ENCODE measurements at regions not wholly inside any gene's neighbourhood (a gene's known extent, or its start where the extent isn't known, plus 50 kb on each side); places are given as distances from the start of the nearest gene placed in this dataset.
A peak's percentile ranks its signal among the peaks of the same experiment; 100 is the strongest.
"Not testable (repeated sequence)": the region's sequence is repeated elsewhere in the genome, so short reads cannot be mapped to it uniquely, and the experiment has no call there.

- ATAC-seq (replicated peaks in 6 of 8) = peak in 5 of 8 experiments; percentile 54 to 82 (median 62)
- no CpG with 5 or more reads among the region's 7 CpGs for WGBS, 10 experiments
- H3K27ac ChIP-seq; H3K4me3 ChIP-seq; in situ Hi-C loops (cut with MboI; ENCODE audit: low pct_unique_long_range_greater_than_20kb in 2 of 9, low sequenced_read_pairs in 9 of 9, unreplicated experiment in 9 of 9); H3K4me1 ChIP-seq (replicated peaks in 1 of 2): not testable (repeated sequence)
Measured at GRCh38 chrX:141520750-141521149, 63.8 kb downstream of the SPANXA1 start.

GRCh38 chrX:141475788-141476187 is 108.8 kb downstream of the SPANXA1 start:
- in situ Hi-C loops (cut with MboI; ENCODE audit: low pct_unique_long_range_greater_than_20kb in 2 of 9, low sequenced_read_pairs in 9 of 9, unreplicated experiment in 9 of 9); H3K4me1 ChIP-seq (replicated peaks in 1 of 2); H3K4me3 ChIP-seq; H3K27ac ChIP-seq: not testable (repeated sequence)
- ATAC-seq (replicated peaks in 6 of 8) = peak in 3 of 8 experiments; percentile 43 to 82 (median 64)
- no CpG with 5 or more reads among the region's 6 CpGs for WGBS, 10 experiments

- WGBS, 10 experiments = 0 to 58% methylated on average over 2 to 3 of the region's 4 CpGs; no CpG with 5 or more reads in 8 of the 10 experiments
- Histone ChIP-seq H3K4me3 (no peak overlapping the region), H3K4me1 (replicated peaks in 1 of 2) (no peaks in the 10 kb centered on the region), H3K27ac (no peak overlapping the region)
- in situ Hi-C loops (cut with MboI; ENCODE audit: low pct_unique_long_range_greater_than_20kb in 2 of 9, low sequenced_read_pairs in 9 of 9, unreplicated experiment in 9 of 9) = no loop called here
- no peak for ATAC-seq (replicated peaks in 6 of 8)
Measured at GRCh38 chrX:141469469-141469868, 115.1 kb downstream of the SPANXA1 start.

- in situ Hi-C loops (cut with MboI; ENCODE audit: low pct_unique_long_range_greater_than_20kb in 2 of 9, low sequenced_read_pairs in 9 of 9, unreplicated experiment in 9 of 9) = no loop called here
Measured at GRCh38 chrX:141468940-141469339, 115.6 kb downstream of the SPANXA1 start.

GRCh38 chrX:141467442-141467841 is 117.1 kb downstream of the SPANXA1 start:
- Histone ChIP-seq H3K4me3 (no peak overlapping the region), H3K4me1 (replicated peaks in 1 of 2) (no peaks in the 10 kb centered on the region), H3K27ac (no peak overlapping the region)
- 10 to 100% (median 79%) methylated on average over 1 to 4 of the region's 4 CpGs; no CpG with 5 or more reads in 5 of the 10 experiments for WGBS, 10 experiments
- in situ Hi-C loops (cut with MboI; ENCODE audit: low pct_unique_long_range_greater_than_20kb in 2 of 9, low sequenced_read_pairs in 9 of 9, unreplicated experiment in 9 of 9) = no loop called here
- ATAC-seq (replicated peaks in 6 of 8) = no peak

More at GRCh38 chrX:141468940-141469339, 115.6 kb downstream of the SPANXA1 start:
- Histone ChIP-seq H3K27ac (no peak overlapping the region), H3K4me3 (no peak overlapping the region), H3K4me1 (replicated peaks in 1 of 2) (no peaks in the 10 kb centered on the region)
- 0 to 44% (median 18%) methylated on average over 1 of the region's 1 CpG; no CpG with 5 or more reads in 6 of the 10 experiments for WGBS, 10 experiments
- no peak for ATAC-seq (replicated peaks in 6 of 8)

GRCh38 chrX:141455103-141455502 is 129.4 kb downstream of the SPANXA1 start:
- ATAC-seq (replicated peaks in 6 of 8) = no peak
- Histone ChIP-seq H3K4me1 (replicated peaks in 1 of 2) (no peaks in the 10 kb centered on the region), H3K27ac (no peak overlapping the region), H3K4me3 (no peak overlapping the region)
- WGBS, 10 experiments = 80 to 100% (median 96%) methylated on average over 1 to 2 of the region's 2 CpGs; no CpG with 5 or more reads in 4 of the 10 experiments
- in situ Hi-C loops (cut with MboI; ENCODE audit: low pct_unique_long_range_greater_than_20kb in 2 of 9, low sequenced_read_pairs in 9 of 9, unreplicated experiment in 9 of 9) = no loop called here

GRCh38 chrX:141443922-141444321 is 140.6 kb downstream of the SPANXA1 start:
- Histone ChIP-seq H3K4me1 (replicated peaks in 1 of 2) (no peaks in the 10 kb centered on the region), H3K27ac (no peak overlapping the region), H3K4me3 (no peak overlapping the region)
- 3 to 97% (median 72%) methylated on average over 1 to 2 of the region's 2 CpGs; no CpG with 5 or more reads in 3 of the 10 experiments for WGBS, 10 experiments
- in situ Hi-C loops (cut with MboI; ENCODE audit: low pct_unique_long_range_greater_than_20kb in 2 of 9, low sequenced_read_pairs in 9 of 9, unreplicated experiment in 9 of 9) = no loop called here
- no peak for ATAC-seq (replicated peaks in 6 of 8)

- no peak overlapping the region for H3K4me3 ChIP-seq
- no peak overlapping the region for H3K27ac ChIP-seq
- ATAC-seq (replicated peaks in 6 of 8) = no peak
- WGBS, 10 experiments = 0 to 100% (median 50%) methylated on average over 1 of the region's 1 CpG; no CpG with 5 or more reads in 5 of the 10 experiments
- H3K4me1 ChIP-seq (replicated peaks in 1 of 2) = no peaks in the 10 kb centered on the region
- in situ Hi-C loops (cut with MboI; ENCODE audit: low pct_unique_long_range_greater_than_20kb in 2 of 9, low sequenced_read_pairs in 9 of 9, unreplicated experiment in 9 of 9) = no loop called here
Measured at GRCh38 chrX:141439651-141440050, 144.9 kb downstream of the SPANXA1 start.

- no peak for ATAC-seq (replicated peaks in 6 of 8)
- Histone ChIP-seq H3K4me1 (replicated peaks in 1 of 2) (no peaks in the 10 kb centered on the region), H3K27ac (no peak overlapping the region), H3K4me3 (no peak overlapping the region)
- in situ Hi-C loops (cut with MboI; ENCODE audit: low pct_unique_long_range_greater_than_20kb in 2 of 9, low sequenced_read_pairs in 9 of 9, unreplicated experiment in 9 of 9) = no loop called here
- WGBS, 10 experiments = 0 to 100% (median 46%) methylated on average over 1 of the region's 1 CpG; no CpG with 5 or more reads in 4 of the 10 experiments
Measured at GRCh38 chrX:141415889-141416288, 168.6 kb downstream of the SPANXA1 start.

- Histone ChIP-seq H3K4me3 (no peak overlapping the region), H3K27ac (no peak overlapping the region), H3K4me1 (replicated peaks in 1 of 2) (peaks cover 0 to 11% of the 10 kb centered on the region in 2 donors)
- ATAC-seq (replicated peaks in 6 of 8) = peak in 4 of 8 experiments; percentile 54 to 85 (median 69)
- 0 to 100% (median 68%) methylated on average over 1 to 2 of the region's 2 CpGs; no CpG with 5 or more reads in 6 of the 10 experiments for WGBS, 10 experiments
- in situ Hi-C loops (cut with MboI; ENCODE audit: low pct_unique_long_range_greater_than_20kb in 2 of 9, low sequenced_read_pairs in 9 of 9, unreplicated experiment in 9 of 9) = no loop called here
Measured at GRCh38 chrX:141405853-141406492, 163.7 kb upstream of the SPANXC start.

- H3K4me1 ChIP-seq (replicated peaks in 1 of 2) = peaks cover 0 to 11% of the 10 kb centered on the region in 2 donors
- no peak overlapping the region for H3K4me3 ChIP-seq
- no peak overlapping the region for H3K27ac ChIP-seq
- peak in 1 of 8 experiments; percentile 30 for ATAC-seq (replicated peaks in 6 of 8)
- in situ Hi-C loops (cut with MboI; ENCODE audit: low pct_unique_long_range_greater_than_20kb in 2 of 9, low sequenced_read_pairs in 9 of 9, unreplicated experiment in 9 of 9) = no loop called here
- 0 to 62% (median 33%) methylated on average over 1 of the region's 1 CpG; no CpG with 5 or more reads in 7 of the 10 experiments for WGBS, 10 experiments
Measured at GRCh38 chrX:141405486-141405852, 163.2 kb upstream of the SPANXC start.

- H3K27ac ChIP-seq = no peak overlapping the region
- in situ Hi-C loops (cut with MboI; ENCODE audit: low pct_unique_long_range_greater_than_20kb in 2 of 9, low sequenced_read_pairs in 9 of 9, unreplicated experiment in 9 of 9) = no loop called here
- no peak overlapping the region for H3K4me3 ChIP-seq
- 20 to 80% (median 42%) methylated on average over 1 to 6 of the region's 7 CpGs; no CpG with 5 or more reads in 7 of the 10 experiments for WGBS, 10 experiments
- H3K4me1 ChIP-seq (replicated peaks in 1 of 2) = peaks cover 0 to 11% of the 10 kb centered on the region in 2 donors
- ATAC-seq (replicated peaks in 6 of 8) = no peak
Measured at GRCh38 chrX:141402897-141403610, 160.7 kb upstream of the SPANXC start.

GRCh38 chrX:141396536-141396935 is 154.2 kb upstream of the SPANXC start:
- 0 to 100% (median 36%) methylated on average over 1 of the region's 1 CpG; no CpG with 5 or more reads in 5 of the 10 experiments for WGBS, 10 experiments
- in situ Hi-C loops (cut with MboI; ENCODE audit: low pct_unique_long_range_greater_than_20kb in 2 of 9, low sequenced_read_pairs in 9 of 9, unreplicated experiment in 9 of 9) = no loop called here
- Histone ChIP-seq H3K4me1 (replicated peaks in 1 of 2) (no peaks in the 10 kb centered on the region), H3K4me3 (no peak overlapping the region), H3K27ac (no peak overlapping the region)
- ATAC-seq (replicated peaks in 6 of 8) = no peak

Data from motor neuron (in vitro differentiated cells).